GM23248 (cell line): ENCODE measurements at regions not wholly inside any gene's neighbourhood (a gene's known extent, or its start where the extent isn't known, plus 50 kb on each side); places are given as distances from the start of the nearest gene placed in this dataset.

Experiments used
- DNase-seq: peaks from one replicate; pipeline ENCODE4 v3.0.0-alpha.2; 2015
- H2AFZ ChIP-seq: fragments of 200-600 bp; sonication (generic); 2 replicates; pipeline ENCODE4 v1.6.1; 2016; ENCODE audit warnings: antibody characterized with exemption
- H3F3A ChIP-seq: fragments of 200-600 bp; sonication (generic); 2 replicates; pipeline ENCODE4 v1.6.1; 2016; ENCODE audit warnings: mild to moderate bottlenecking, antibody characterized with exemption, mixed run types; ENCODE audit not compliant: insufficient read depth
- H3K27ac ChIP-seq: fragments of 200-600 bp; sonication (generic); 2 replicates; pipeline ENCODE4 v1.5.1; 2016; ENCODE audit warnings: mild to moderate bottlenecking
- H3K27me3 ChIP-seq: fragments of 200-600 bp; sonication (generic); replicated peaks from 2 replicates; pipeline ENCODE4 v1.6.1; 2016; ENCODE audit warnings: mild to moderate bottlenecking; ENCODE audit not compliant: insufficient read depth
- H3K36me3 ChIP-seq: fragments of 200-600 bp; sonication (generic); 2 replicates; pipeline ENCODE4 v1.6.1; 2016; ENCODE audit warnings: low read depth, mild to moderate bottlenecking
- H3K4me1 ChIP-seq: fragments of 200-600 bp; sonication (generic); 2 replicates; pipeline ENCODE4 v1.6.1; 2016; ENCODE audit warnings: mild to moderate bottlenecking; ENCODE audit not compliant: insufficient read depth
- H3K4me2 ChIP-seq: fragments of 200-600 bp; sonication (generic); one replicate; pipeline ENCODE4 v1.6.1; 2016; ENCODE audit warnings: mild to moderate bottlenecking; ENCODE audit not compliant: unreplicated experiment
- H3K4me3 ChIP-seq: fragments of 200-600 bp; sonication (generic); 2 replicates; pipeline ENCODE4 v1.5.1; 2016; ENCODE audit warnings: mild to moderate bottlenecking
- H3K79me2 ChIP-seq: fragments of 200-600 bp; sonication (generic); 2 replicates; pipeline ENCODE4 v1.6.1; 2016; ENCODE audit warnings: mild to moderate bottlenecking; ENCODE audit not compliant: insufficient read depth
- H3K9ac ChIP-seq: fragments of 200-600 bp; sonication (generic); 2 replicates; pipeline ENCODE4 v1.6.1; 2016; ENCODE audit warnings: mild to moderate bottlenecking
- H3K9me2 ChIP-seq: fragments of 200-600 bp; sonication (generic); 2 replicates; pipeline ENCODE4 v1.6.1; 2016; ENCODE audit warnings: mixed run types, mild to moderate bottlenecking, moderate library complexity; ENCODE audit not compliant: insufficient read depth
- H3K9me3 ChIP-seq: fragments of 200-600 bp; sonication (generic); one replicate; pipeline ENCODE4 v1.6.1; 2017; ENCODE audit warnings: low read depth
- H4K20me1 ChIP-seq: fragments of 200-600 bp; sonication (generic); 2 replicates; pipeline ENCODE4 v1.6.0; 2016; ENCODE audit not compliant: insufficient read depth
- EZH2 ChIP-seq: fragments of 200-600 bp; sonication (generic); IDR thresholded peaks from 2 replicates; pipeline ENCODE4 v1.6.1; 2018; ENCODE audit warnings: antibody characterized with exemption, mild to moderate bottlenecking; ENCODE audit not compliant: insufficient read depth, poor library complexity, severe bottlenecking
- EZH2phosphoT487 ChIP-seq: fragments of 200-600 bp; sonication (generic); IDR thresholded peaks from 2 replicates; pipeline ENCODE4 v1.6.1; 2018; ENCODE audit warnings: antibody characterized with exemption, moderate library complexity, mild to moderate bottlenecking, low read depth; ENCODE audit not compliant: insufficient read depth
- WGBS, 2 experiments: methylation state at CpG; one replicate each; pipeline ENCODE4 v1.1.6; 2015 to 2017; ENCODE audit warnings: low lambda C conversion rate in 2 of 2, low coverage in 1 of 2; ENCODE audit errors: missing lambda C conversion rate in 2 of 2; 5-methylcytosine and 5-hydroxymethylcytosine counted together
- in situ Hi-C: fragments of 300-500 bp; cut with MboI; formaldehyde crosslinking; loops from 2 replicates; pipeline ENCODE4 v1.15.0; 2020

DNA sequence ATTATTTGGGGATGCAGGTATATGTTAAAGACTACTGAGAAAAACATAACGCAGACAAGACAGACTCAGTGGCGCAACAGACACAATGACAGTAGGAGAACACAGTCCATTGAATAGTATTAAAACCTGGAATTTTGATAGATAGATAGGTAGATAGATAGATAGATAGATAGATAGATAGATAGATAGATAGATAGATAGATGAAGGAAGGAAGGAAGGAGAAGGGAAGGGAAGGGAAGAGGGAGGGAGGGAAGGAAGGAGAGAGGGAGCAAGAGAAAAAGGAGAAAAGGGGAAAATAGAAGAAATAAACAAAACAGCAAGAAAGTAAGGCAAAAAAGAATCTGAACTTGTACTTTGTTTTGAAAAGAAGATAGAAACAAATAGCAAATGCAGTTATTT lies 404.5 kb downstream of the FOXO1 start:
- WGBS, 2 experiments: 87 to 96% methylated on average over 2 of the region's 2 CpGs
- in situ Hi-C loops: no loop called here
- no peak for TF ChIP-seq EZH2phosphoT487
- no peak for TF ChIP-seq EZH2

DNA sequence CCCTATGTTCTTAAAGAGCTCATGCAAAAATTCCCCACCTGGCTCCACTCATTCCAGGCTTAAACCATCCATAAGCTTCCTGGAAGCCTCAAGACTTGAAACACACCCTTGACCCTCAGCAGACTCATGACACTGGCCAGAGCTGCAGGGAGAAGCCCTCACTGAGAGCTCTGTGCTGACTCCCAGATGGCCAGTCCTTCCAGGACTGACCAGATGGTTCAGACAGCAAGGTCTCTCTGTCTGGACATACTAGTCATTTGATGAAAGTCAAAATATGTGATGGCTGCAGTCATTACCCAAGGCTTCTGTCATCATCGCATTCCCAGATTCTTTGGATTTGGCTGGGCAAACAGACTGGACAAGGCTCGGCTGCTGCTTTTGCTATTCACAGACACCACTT lies 397.4 kb downstream of the FOXO1 start:
- no peak for TF ChIP-seq EZH2phosphoT487
- TF ChIP-seq EZH2: no peak
- WGBS, 2 experiments: 77 to 83% methylated on average over 2 of the region's 2 CpGs
- H3K9me2 ChIP-seq: no peaks in the 10 kb centered on the region
- H3K27ac ChIP-seq: no peak overlapping the region
- no peak overlapping the region for H3K4me3 ChIP-seq
- in situ Hi-C loops: no loop called here
- no peaks in the 10 kb centered on the region for H3K36me3 ChIP-seq
- no peaks in the 10 kb centered on the region for H4K20me1 ChIP-seq
- 0 out of 2 replicates have a peak, but pooled peaks cover 7% of the 10 kb centered on the region for H3K27me3 ChIP-seq
- no peak overlapping the region for H2AFZ ChIP-seq
- H3K4me2 ChIP-seq: no peak overlapping the region
- peaks cover 22% of the 10 kb centered on the region for H3F3A ChIP-seq
- H3K9me3 ChIP-seq: no peaks in the 10 kb centered on the region
- no peaks in the 10 kb centered on the region for H3K79me2 ChIP-seq
- H3K4me1 ChIP-seq: peaks cover 20% of the 10 kb centered on the region
- H3K9ac ChIP-seq: no peak overlapping the region
- no peak for DNase-seq

More for the DNA sequence above, 404.5 kb downstream of the FOXO1 start:
- Histone ChIP-seq H3K4me3 (no peak overlapping the region), H3K4me2 (no peak overlapping the region), H3K79me2 (no peaks in the 10 kb centered on the region), H3F3A (no peaks in the 10 kb centered on the region), H3K27me3 (peaks cover 19% of the 10 kb centered on the region; the same call in 1 of the 2 replicates), H4K20me1 (no peaks in the 10 kb centered on the region), H2AFZ (no peak overlapping the region), H3K9ac (no peak overlapping the region), H3K4me1 (no peaks in the 10 kb centered on the region), H3K36me3 (no peaks in the 10 kb centered on the region), H3K27ac (no peak overlapping the region), H3K9me3 (no peaks in the 10 kb centered on the region), H3K9me2 (no peaks in the 10 kb centered on the region)
- DNase-seq: no peak

DNA sequence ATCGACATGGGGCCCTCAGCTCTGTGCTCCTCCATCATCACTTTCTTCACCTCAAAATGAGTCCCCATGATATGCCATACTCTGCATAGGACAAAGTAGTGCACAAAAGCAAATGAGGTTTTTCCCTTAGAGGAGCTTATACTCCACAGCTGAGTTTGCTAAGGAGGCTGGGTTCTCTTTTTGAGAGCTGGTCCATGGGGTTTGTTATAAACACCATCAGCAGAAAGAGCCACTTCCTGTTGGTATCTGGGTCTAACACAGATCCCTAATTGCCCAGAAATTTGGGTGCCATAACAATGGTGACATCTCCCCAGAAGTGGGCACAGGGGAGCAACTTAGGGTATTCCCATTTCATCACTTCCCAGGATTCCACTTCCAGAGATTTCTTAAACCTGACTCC lies 395.7 kb downstream of the FOXO1 start:
- no peaks in the 10 kb centered on the region for H3K36me3 ChIP-seq
- peaks cover 21% of the 10 kb centered on the region for H3K4me1 ChIP-seq
- peaks cover 22% of the 10 kb centered on the region for H3F3A ChIP-seq
- H3K4me2 ChIP-seq: no peak overlapping the region
- H2AFZ ChIP-seq: no peak overlapping the region
- TF ChIP-seq EZH2: no peak
- TF ChIP-seq EZH2phosphoT487: no peak
- in situ Hi-C loops: no loop called here
- no peaks in the 10 kb centered on the region for H4K20me1 ChIP-seq
- H3K27me3 ChIP-seq: 0 out of 2 replicates have a peak, but pooled peaks cover 7% of the 10 kb centered on the region
- H3K27ac ChIP-seq: no peak overlapping the region
- H3K4me3 ChIP-seq: no peak overlapping the region
- H3K9me3 ChIP-seq: no peaks in the 10 kb centered on the region
- no peaks in the 10 kb centered on the region for H3K79me2 ChIP-seq
- DNase-seq: no peak
- no peaks in the 10 kb centered on the region for H3K9me2 ChIP-seq
- WGBS, 2 experiments: 92 to 94% methylated on average over 1 of the region's 1 CpG
- H3K9ac ChIP-seq: no peak overlapping the region

DNA sequence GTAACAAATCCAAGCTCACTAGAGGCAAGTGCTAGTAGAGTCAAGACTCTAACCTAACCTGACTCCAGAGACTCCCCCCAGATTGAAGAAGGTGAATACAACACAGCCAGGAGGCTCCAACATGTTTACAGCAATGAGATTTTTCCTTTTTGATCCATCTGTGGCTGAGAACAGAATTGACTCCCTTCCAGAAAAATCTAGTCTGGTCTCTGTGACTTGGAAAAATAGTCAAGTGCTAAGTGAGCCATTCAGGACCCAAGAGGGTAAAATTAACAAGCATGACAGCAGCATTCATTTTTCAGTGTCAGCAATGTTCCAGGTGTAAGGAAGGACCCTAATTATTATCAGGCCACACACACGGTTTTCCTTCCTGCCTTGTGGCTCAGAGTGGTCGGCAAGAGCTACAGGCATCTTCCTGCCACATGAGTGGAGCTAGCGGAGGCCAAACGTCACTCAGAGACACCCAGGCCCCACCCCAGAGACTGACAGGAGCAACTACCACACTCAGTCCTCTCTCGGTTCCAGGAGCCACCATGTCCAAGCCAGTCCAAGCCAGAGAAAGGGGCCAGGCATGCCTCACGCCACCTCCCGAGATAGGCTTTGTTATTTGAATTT lies 395.1 kb downstream of the FOXO1 start:
- H2AFZ ChIP-seq: 0 out of 2 replicates have a peak overlapping the region, but pooled peaks have one; percentile 20
- peaks cover 22% of the 10 kb centered on the region for H3F3A ChIP-seq
- 0 out of 2 replicates have a peak, but pooled peaks cover 1% of the 10 kb centered on the region for H3K27me3 ChIP-seq
- H3K79me2 ChIP-seq: no peaks in the 10 kb centered on the region
- H3K4me3 ChIP-seq: peak overlapping the region; percentile 25; the same call in 1 of the 2 replicates
- no peak for DNase-seq
- in situ Hi-C loops: no loop called here
- no peaks in the 10 kb centered on the region for H3K36me3 ChIP-seq
- H3K4me2 ChIP-seq: peak overlapping the region; percentile 59
- H3K9ac ChIP-seq: no peak overlapping the region
- 6 to 9% methylated on average over 7 of the region's 7 CpGs for WGBS, 2 experiments
- TF ChIP-seq EZH2phosphoT487 (no peak), EZH2 (no peak)
- no peaks in the 10 kb centered on the region for H4K20me1 ChIP-seq
- H3K4me1 ChIP-seq: peaks cover 25% of the 10 kb centered on the region
- 0 out of 2 replicates have a peak overlapping the region, but pooled peaks have one; percentile 42 for H3K27ac ChIP-seq
- H3K9me2 ChIP-seq: no peaks in the 10 kb centered on the region
- H3K9me3 ChIP-seq: no peaks in the 10 kb centered on the region
